GM18870 (cell line): ENCODE measurements at regions not wholly inside any gene's neighbourhood (a gene's known extent, or its start where the extent isn't known, plus 50 kb on each side); places are given as distances from the start of the nearest gene placed in this dataset.
A peak's percentile ranks its signal among the peaks of the same experiment; 100 is the strongest.
"Not testable (repeated sequence)": the region's sequence is repeated elsewhere in the genome, so short reads cannot be mapped to it uniquely, and the experiment has no call there.

Source experiments
- ATAC-seq: cut with Tn5 transposase; IDR thresholded peaks from one replicate; pipeline ENCODE4 v1.9.1; 2021; ENCODE audit warnings: moderate library complexity; ENCODE audit not compliant: unreplicated experiment

GRCh38 chr4:128459547-128459946, 171.9 kb upstream of the PGRMC2 start:
- ATAC-seq, result peak; percentile 44

- no peak for ATAC-seq
Measured at GRCh38 chr4:128458816-128459215, 171.2 kb upstream of the PGRMC2 start.

- ATAC-seq, result no peak
Measured at GRCh38 chr4:128457726-128458125, 170.1 kb upstream of the PGRMC2 start.

GRCh38 chr4:128456171-128456570, 168.6 kb upstream of the PGRMC2 start:
- ATAC-seq, result no peak

- ATAC-seq, result no peak
Measured at GRCh38 chr4:128455480-128455879, 167.9 kb upstream of the PGRMC2 start.

- ATAC-seq, result no peak
Measured at GRCh38 chr4:128454881-128455280, 167.3 kb upstream of the PGRMC2 start.

GRCh38 chr4:128454281-128454871, 166.8 kb upstream of the PGRMC2 start:
- ATAC-seq, result peak; percentile 93

- ATAC-seq, result no peak
Measured at GRCh38 chr4:128452415-128452814, 164.8 kb upstream of the PGRMC2 start.

GRCh38 chr4:128451270-128451905, 163.8 kb upstream of the PGRMC2 start:
- no peak for ATAC-seq

GRCh38 chr4:128450326-128451120, 162.9 kb upstream of the PGRMC2 start:
- ATAC-seq, result no peak

- ATAC-seq, result no peak
Measured at GRCh38 chr4:128449251-128449650, 161.6 kb upstream of the PGRMC2 start.

GRCh38 chr4:128444544-128445302, 157.1 kb upstream of the PGRMC2 start:
- ATAC-seq, result no peak

- ATAC-seq, result no peak
Measured at GRCh38 chr4:128440923-128441322, 153.3 kb upstream of the PGRMC2 start.

- not testable (repeated sequence) for ATAC-seq
Measured at GRCh38 chr4:128437023-128437422, 149.4 kb upstream of the PGRMC2 start.

GRCh38 chr4:128429023-128429613, 141.5 kb upstream of the PGRMC2 start:
- ATAC-seq, result not testable (repeated sequence)

- no peak for ATAC-seq
Measured at GRCh38 chr4:128428397-128428796, 140.8 kb upstream of the PGRMC2 start.

GRCh38 chr4:128427832-128428366, 140.3 kb upstream of the PGRMC2 start:
- ATAC-seq, result peak; percentile 58

GRCh38 chr4:128424527-128425497, 137.2 kb upstream of the PGRMC2 start:
- ATAC-seq, result no peak

- peak; percentile 95 for ATAC-seq
Measured at GRCh38 chr4:128422296-128422695, 134.7 kb upstream of the PGRMC2 start.
